Neural cell (in vitro differentiated cells): ENCODE measurements at regions not wholly inside any gene's neighbourhood (a gene's known extent, or its start where the extent isn't known, plus 50 kb on each side); places are given as distances from the start of the nearest gene placed in this dataset.

Experiments
- H2AFZ ChIP-seq: fragments of 200-600, 300-800 bp; sonication (generic), shearing (Covaris generic); 2 replicates; pipeline ENCODE4 v1.6.0; 2014; ENCODE audit warnings: low read depth, mild to moderate bottlenecking, antibody characterized with exemption, low read length, moderate library complexity
- H3F3A ChIP-seq: fragments of 200-600 bp; shearing (Covaris generic); 2 replicates; pipeline ENCODE4 v1.6.1; 2016; ENCODE audit warnings: mild to moderate bottlenecking, moderate library complexity, mixed read lengths, antibody characterized with exemption, low read length; ENCODE audit not compliant: insufficient read depth, poor library complexity, severe bottlenecking
- H3K27ac ChIP-seq: fragments of 200-600, 300-800 bp; sonication (generic), shearing (Covaris generic); 2 replicates; pipeline ENCODE4 v1.5.1; 2014; ENCODE audit warnings: mild to moderate bottlenecking, low read length, moderate library complexity
- H3K27me3 ChIP-seq: fragments of 300-800, 200-600 bp; sonication (generic), shearing (Covaris generic); 2 replicates; pipeline ENCODE4 v1.6.0; 2014; ENCODE audit warnings: mild to moderate bottlenecking, low read depth, low read length, moderate library complexity; ENCODE audit not compliant: insufficient read depth
- H3K36me3 ChIP-seq: fragments of 300-800, 200-600 bp; sonication (generic), shearing (Covaris generic); 2 replicates; pipeline ENCODE4 v1.5.1; 2014; ENCODE audit warnings: mild to moderate bottlenecking, antibody characterized with exemption, low read length, moderate library complexity; ENCODE audit not compliant: insufficient read depth
- H3K4me2 ChIP-seq: fragments of 300-800, 200-600 bp; sonication (generic), shearing (Covaris generic); 2 replicates; pipeline ENCODE4 v1.6.0; 2014; ENCODE audit warnings: mild to moderate bottlenecking, low read length
- H3K4me3 ChIP-seq: fragments of 300-800, 200-600 bp; sonication (generic), shearing (Covaris generic); 2 replicates; pipeline ENCODE4 v1.5.1; 2014; ENCODE audit warnings: mild to moderate bottlenecking, low read length, moderate library complexity
- H3K79me2 ChIP-seq: fragments of 200-600 bp; shearing (Covaris generic); replicated peaks from 2 replicates; pipeline ENCODE4 v1.6.0; 2014; ENCODE audit warnings: mild to moderate bottlenecking, low read length, moderate library complexity; ENCODE audit not compliant: insufficient read depth
- H3K9ac ChIP-seq: fragments of 300-800, 200-600 bp; sonication (generic), shearing (Covaris generic); 2 replicates; pipeline ENCODE4 v1.6.1; 2016; ENCODE audit warnings: mild to moderate bottlenecking, low read length, mixed read lengths
- H3K9me2 ChIP-seq: fragments of 200-600 bp; shearing (Covaris generic); 2 replicates; pipeline ENCODE4 v1.6.1; 2016; ENCODE audit warnings: mild to moderate bottlenecking, low read length, mixed read lengths; ENCODE audit not compliant: insufficient read depth
- H3K9me3 ChIP-seq: fragments of 200-600, 300-800 bp; sonication (generic), shearing (Covaris generic); 2 replicates; pipeline ENCODE4 v1.6.1; 2016; ENCODE audit warnings: mild to moderate bottlenecking, mixed run types, low read length, moderate library complexity, mixed read lengths
- H4K20me1 ChIP-seq: fragments of 200-600 bp; shearing (Covaris generic); 2 replicates; pipeline ENCODE4 v1.6.1; 2016; ENCODE audit warnings: mild to moderate bottlenecking, mixed run types; ENCODE audit not compliant: insufficient read depth
- CTCF ChIP-seq: fragments of 450-650 bp; IDR thresholded peaks from 2 replicates; pipeline ENCODE4 v1.5.1; 2014; ENCODE audit warnings: antibody characterized with exemption, mild to moderate bottlenecking, moderate library complexity; ENCODE audit not compliant: poor library complexity, severe bottlenecking
- EP300 ChIP-seq: fragments of 450-650 bp; conservative IDR thresholded peaks from 2 replicates; pipeline ENCODE4 v1.6.1; 2014; ENCODE audit warnings: antibody characterized with exemption, mild to moderate bottlenecking, moderate library complexity; ENCODE audit not compliant: poor library complexity, severe bottlenecking
- EZH2 ChIP-seq: fragments of 200-600, 300-800 bp; shearing (Covaris generic), sonication (generic); IDR thresholded peaks from 2 replicates; pipeline ENCODE4 v1.6.1; 2014; ENCODE audit warnings: antibody characterized with exemption, low read length, borderline replicate concordance, mild to moderate bottlenecking; ENCODE audit not compliant: insufficient read depth, poor library complexity, severe bottlenecking
- MXI1 ChIP-seq: fragments of 450-650 bp; conservative IDR thresholded peaks from 2 replicates; pipeline ENCODE4 v1.6.1; 2014; ENCODE audit warnings: antibody characterized with exemption, mild to moderate bottlenecking; ENCODE audit not compliant: poor library complexity, severe bottlenecking
- POLR2AphosphoS5 ChIP-seq: IDR thresholded peaks from 2 replicates; pipeline ENCODE4 v1.6.1; 2012
- RAD21 ChIP-seq: fragments of 450-650 bp; conservative IDR thresholded peaks from 2 replicates; pipeline ENCODE4 v1.6.1; 2014; ENCODE audit warnings: antibody characterized with exemption, mild to moderate bottlenecking, moderate library complexity
- REST ChIP-seq: IDR thresholded peaks from 2 replicates; pipeline ENCODE4 v1.6.1; 2012; ENCODE audit warnings: borderline replicate concordance
- SMC3 ChIP-seq: fragments of 450-650 bp; conservative IDR thresholded peaks from 2 replicates; pipeline ENCODE4 v1.6.1; 2014; ENCODE audit warnings: antibody characterized with exemption, mild to moderate bottlenecking, moderate library complexity; ENCODE audit not compliant: poor library complexity
- TAF1 ChIP-seq: IDR thresholded peaks from 2 replicates; pipeline ENCODE4 v1.6.1; 2012; ENCODE audit warnings: low read depth

GRCh38 chr2:49621016-49621415, 466.7 kb upstream of the FSHR start:
- Histone ChIP-seq H3K27me3 (no peaks in the 10 kb centered on the region), H3K4me3 (no peak overlapping the region), H3K9ac (no peak overlapping the region), H3K4me2 (no peak overlapping the region), H3K36me3 (no peaks in the 10 kb centered on the region), H3K9me3 (no peaks in the 10 kb centered on the region), H3K79me2 (no peaks in the 10 kb centered on the region), H3K9me2 (no peaks in the 10 kb centered on the region), H3F3A (no peaks in the 10 kb centered on the region), H3K27ac (no peak overlapping the region), H4K20me1 (no peaks in the 10 kb centered on the region), H2AFZ (no peak overlapping the region)
- TF ChIP-seq REST, result no peak
- peak; percentile 11 for TF ChIP-seq RAD21
- peak; percentile 83 for TF ChIP-seq POLR2AphosphoS5
- no peak for TF ChIP-seq EZH2

GRCh38 chr2:49619804-49620203, 465.5 kb upstream of the FSHR start:
- no peaks in the 10 kb centered on the region for H3K9me3 ChIP-seq
- H3K27ac ChIP-seq, result no peak overlapping the region
- no peaks in the 10 kb centered on the region for H4K20me1 ChIP-seq
- no peaks in the 10 kb centered on the region for H3K27me3 ChIP-seq
- H3K9ac ChIP-seq, result no peak overlapping the region
- no peak for TF ChIP-seq REST
- TF ChIP-seq EP300, result no peak
- no peak for TF ChIP-seq RAD21
- no peak for TF ChIP-seq TAF1
- no peak for TF ChIP-seq EZH2
- TF ChIP-seq CTCF, result no peak
- TF ChIP-seq SMC3, result no peak
- no peak for TF ChIP-seq POLR2AphosphoS5
- no peak for TF ChIP-seq MXI1
- H3K36me3 ChIP-seq, result no peaks in the 10 kb centered on the region
- H3K4me3 ChIP-seq, result no peak overlapping the region
- no peaks in the 10 kb centered on the region for H3F3A ChIP-seq
- no peak overlapping the region for H3K4me2 ChIP-seq
- H3K9me2 ChIP-seq, result no peaks in the 10 kb centered on the region
- H3K79me2 ChIP-seq, result no peaks in the 10 kb centered on the region
- no peak overlapping the region for H2AFZ ChIP-seq
